Neural progenitor cell (in vitro differentiated cells): ENCODE measurements at regions not wholly inside any gene's neighbourhood (a gene's known extent, or its start where the extent isn't known, plus 50 kb on each side); places are given as distances from the start of the nearest gene placed in this dataset.
A peak's percentile ranks its signal among the peaks of the same experiment; 100 is the strongest.
"Not testable (repeated sequence)": the region's sequence is repeated elsewhere in the genome, so short reads cannot be mapped to it uniquely, and the experiment has no call there.

Experiments
- DNase-seq: peaks from one replicate; pipeline ENCODE4 v3.0.0-alpha.2; 2016; ENCODE audit warnings: low spot score
- H2AFZ ChIP-seq: fragments of 200-600 bp; sonication (generic); replicated peaks from 2 replicates; pipeline ENCODE4 v1.6.1; 2016; ENCODE audit warnings: antibody characterized with exemption
- H3F3A ChIP-seq: fragments of 200-600 bp; sonication (generic); 2 replicates; pipeline ENCODE4 v1.6.1; 2016; ENCODE audit warnings: antibody characterized with exemption, low read depth
- H3K27ac ChIP-seq: fragments of 200-600 bp; sonication (generic); 2 replicates; pipeline ENCODE4 v1.5.1; 2016; ENCODE audit warnings: mild to moderate bottlenecking
- H3K27me3 ChIP-seq: fragments of 200-600 bp; sonication (generic); 2 replicates; pipeline ENCODE4 v1.6.1; 2016; ENCODE audit warnings: mild to moderate bottlenecking, moderate library complexity
- H3K36me3 ChIP-seq: fragments of 200-600 bp; sonication (generic); 2 replicates; pipeline ENCODE4 v1.5.1; 2016
- H3K4me1 ChIP-seq: fragments of 200-600 bp; sonication (generic); 2 replicates; pipeline ENCODE4 v1.6.1; 2016; ENCODE audit warnings: mixed run types
- H3K4me2 ChIP-seq: fragments of 200-600 bp; sonication (generic); 2 replicates; pipeline ENCODE4 v1.6.1; 2016
- H3K4me3 ChIP-seq: fragments of 200-600 bp; sonication (generic); 2 replicates; pipeline ENCODE4 v1.5.1; 2016
- H3K79me2 ChIP-seq: fragments of 200-600 bp; sonication (generic); 2 replicates; pipeline ENCODE4 v1.6.1; 2016; ENCODE audit warnings: low read depth
- H3K9ac ChIP-seq: fragments of 200-600 bp; sonication (generic); 2 replicates; pipeline ENCODE4 v1.6.1; 2016
- H3K9me3 ChIP-seq: fragments of 200-600 bp; sonication (generic); 2 replicates; pipeline ENCODE4 v1.5.1; 2016; ENCODE audit warnings: low read depth
- H4K20me1 ChIP-seq: fragments of 200-600 bp; sonication (generic); 2 replicates; pipeline ENCODE4 v1.6.1; 2016; ENCODE audit warnings: low read depth
- H3K27ac Mint-ChIP-seq: 3 replicates; pipeline ENCODE4 v1.8.0; 2021; ENCODE audit warnings: mixed read lengths
- H3K27me3 Mint-ChIP-seq: 2 replicates; pipeline ENCODE4 v1.8.0; 2022; ENCODE audit warnings: low read depth, mild to moderate bottlenecking, inconsistent platforms, moderate library complexity, mixed read lengths; ENCODE audit not compliant: insufficient read depth
- H3K36me3 Mint-ChIP-seq: 3 replicates; pipeline ENCODE4 v1.8.0; 2021; ENCODE audit warnings: mixed read lengths
- H3K4me1 Mint-ChIP-seq: 3 replicates; pipeline ENCODE4 v1.8.0; 2021; ENCODE audit warnings: mixed read lengths
- H3K4me3 Mint-ChIP-seq: 3 replicates; pipeline ENCODE4 v1.8.0; 2021; ENCODE audit warnings: mild to moderate bottlenecking, moderate library complexity, mixed read lengths
- H3K9me3 Mint-ChIP-seq: 3 replicates; pipeline ENCODE4 v1.8.0; 2020; ENCODE audit warnings: mixed read lengths
- CTCF ChIP-seq: fragments of 200-600 bp; sonication (generic); IDR thresholded peaks from 2 replicates; pipeline ENCODE4 v1.5.1; 2017; ENCODE audit warnings: antibody characterized with exemption, mild to moderate bottlenecking
- EZH2 ChIP-seq: fragments of 200-600 bp; sonication (generic); IDR thresholded peaks from 2 replicates; pipeline ENCODE4 v1.6.1; 2017; ENCODE audit warnings: antibody characterized with exemption, mild to moderate bottlenecking, moderate library complexity
- EZH2phosphoT487 ChIP-seq: fragments of 200-600 bp; sonication (generic); IDR thresholded peaks from 2 replicates; pipeline ENCODE4 v1.6.1; 2017; ENCODE audit warnings: antibody characterized with exemption

DNA sequence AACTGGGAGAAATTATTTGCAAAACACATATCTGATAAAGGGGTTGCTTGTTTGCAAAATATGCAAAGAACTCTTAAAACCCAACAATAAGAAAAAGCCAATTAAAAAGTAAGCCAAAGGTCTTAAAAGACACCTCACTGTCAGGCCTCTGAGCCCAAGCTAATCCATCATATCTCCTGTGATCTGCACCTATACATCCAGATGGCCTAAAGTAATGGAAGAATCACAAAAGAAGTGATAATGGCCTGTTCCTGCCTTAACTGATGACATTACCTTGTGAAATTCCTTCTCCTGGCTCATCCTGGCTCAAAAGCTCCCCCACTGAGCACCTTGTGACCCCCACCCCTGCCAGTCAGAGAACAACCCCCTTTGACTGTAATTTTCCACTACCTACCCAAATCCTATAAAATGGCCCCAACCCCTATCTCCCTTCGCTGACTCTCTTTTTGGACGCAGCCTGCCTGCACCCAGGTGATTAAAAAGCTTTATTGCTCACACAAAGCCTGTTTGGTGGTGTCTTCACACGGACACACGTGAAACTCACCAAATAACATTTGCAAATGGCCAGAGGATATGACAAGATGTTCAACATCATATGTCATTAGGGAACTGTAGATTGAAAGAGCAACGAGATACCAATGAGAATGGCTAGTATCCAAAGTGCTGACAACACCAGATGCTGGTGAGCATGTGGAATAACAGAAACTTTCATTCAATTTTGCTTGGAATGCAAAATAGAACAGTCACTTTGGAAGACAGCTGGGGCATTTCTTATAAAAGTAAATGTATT, 565.0 kb upstream of the ADGRB3 start:
- no peaks in the 10 kb centered on the region for H3K9me3 ChIP-seq
- no peaks in the 10 kb centered on the region for H3K9me3 Mint-ChIP-seq
- no peak overlapping the region for H3K27ac Mint-ChIP-seq
- no peak overlapping the region for H3K4me2 ChIP-seq
- no peak overlapping the region for H3K4me3 Mint-ChIP-seq
- no peak for DNase-seq
- no peak overlapping the region for H3K4me3 ChIP-seq
- H3K36me3 ChIP-seq, result no peaks in the 10 kb centered on the region
- H3K27me3 Mint-ChIP-seq, result no peaks in the 10 kb centered on the region
- H4K20me1 ChIP-seq, result no peaks in the 10 kb centered on the region
- H3K4me1 Mint-ChIP-seq, result no peaks in the 10 kb centered on the region
- no peak overlapping the region for H2AFZ ChIP-seq
- no peaks in the 10 kb centered on the region for H3K27me3 ChIP-seq
- H3K27ac ChIP-seq, result no peak overlapping the region
- no peaks in the 10 kb centered on the region for H3K79me2 ChIP-seq
- no peaks in the 10 kb centered on the region for H3F3A ChIP-seq
- no peaks in the 10 kb centered on the region for H3K36me3 Mint-ChIP-seq
- TF ChIP-seq EZH2phosphoT487, result no peak
- no peak for TF ChIP-seq EZH2
- no peak for TF ChIP-seq CTCF
- no peak overlapping the region for H3K9ac ChIP-seq
- H3K4me1 ChIP-seq, result peaks cover 9% of the 10 kb centered on the region

- Histone ChIP-seq H3K9me3 (no peaks in the 10 kb centered on the region), H3K79me2 (no peaks in the 10 kb centered on the region), H3K9ac (no peak overlapping the region), H3K4me1 (peaks cover 3% of the 10 kb centered on the region), H4K20me1 (no peaks in the 10 kb centered on the region), H3K4me3 (no peak overlapping the region), H3K4me2 (no peak overlapping the region), H3K27ac (no peak overlapping the region), H3F3A (no peaks in the 10 kb centered on the region), H2AFZ (peak overlapping the region; percentile 91), H3K36me3 (no peaks in the 10 kb centered on the region), H3K27me3 (no peaks in the 10 kb centered on the region)
- Mint-ChIP-seq H3K36me3 (no peaks in the 10 kb centered on the region), H3K27ac (peak overlapping the region; percentile 9), H3K4me3 (no peak overlapping the region), H3K4me1 (peaks cover 7% of the 10 kb centered on the region), H3K9me3 (peaks cover 5% of the 10 kb centered on the region), H3K27me3 (peaks cover 4% of the 10 kb centered on the region)
- no peak for DNase-seq
- TF ChIP-seq EZH2 (no peak), EZH2phosphoT487 (no peak), CTCF (no peak)
Observed at GRCh38 chr6:68059899-68060298, 575.2 kb upstream of the ADGRB3 start.

DNA sequence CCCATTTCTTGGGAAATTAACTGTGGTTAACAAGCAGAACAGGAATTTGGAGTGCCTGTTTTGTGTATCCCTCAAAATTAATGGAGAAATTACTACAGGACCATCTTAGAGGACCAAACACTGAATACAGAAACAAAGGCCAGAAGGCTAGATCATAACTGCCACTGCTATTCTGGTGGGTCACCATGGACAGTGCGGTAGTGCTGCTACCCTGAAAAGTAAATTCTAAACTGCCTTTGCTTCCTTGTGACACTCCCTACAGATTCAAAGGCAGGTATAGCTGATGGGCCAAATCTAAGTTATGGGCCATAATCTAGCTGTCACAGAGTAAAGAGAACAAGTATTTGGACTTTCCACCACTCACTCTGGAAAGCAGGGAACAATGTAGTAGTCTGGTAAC, 575.8 kb upstream of the ADGRB3 start:
- Histone ChIP-seq H3F3A (no peaks in the 10 kb centered on the region), H2AFZ (peak overlapping the region; percentile 91), H3K79me2 (no peaks in the 10 kb centered on the region), H3K4me1 (peaks cover 3% of the 10 kb centered on the region), H3K9me3 (no peaks in the 10 kb centered on the region), H3K4me2 (no peak overlapping the region), H3K27ac (no peak overlapping the region), H4K20me1 (no peaks in the 10 kb centered on the region), H3K36me3 (no peaks in the 10 kb centered on the region), H3K9ac (no peak overlapping the region), H3K27me3 (no peaks in the 10 kb centered on the region), H3K4me3 (no peak overlapping the region)
- peaks cover 5% of the 10 kb centered on the region for H3K9me3 Mint-ChIP-seq
- H3K27me3 Mint-ChIP-seq, result peaks cover 4% of the 10 kb centered on the region
- DNase-seq, result no peak
- no peak overlapping the region for H3K4me3 Mint-ChIP-seq
- TF ChIP-seq EZH2, result no peak
- no peak for TF ChIP-seq CTCF
- no peak for TF ChIP-seq EZH2phosphoT487
- H3K4me1 Mint-ChIP-seq, result peaks cover 7% of the 10 kb centered on the region
- H3K36me3 Mint-ChIP-seq, result no peaks in the 10 kb centered on the region
- H3K27ac Mint-ChIP-seq, result no peak overlapping the region

- H3K27me3 ChIP-seq, DNase-seq, H3K4me1 Mint-ChIP-seq, H2AFZ ChIP-seq, H3K4me3 ChIP-seq, H3K9ac ChIP-seq, H3K36me3 Mint-ChIP-seq, H3K27ac ChIP-seq, H3F3A ChIP-seq, H3K4me1 ChIP-seq, H3K79me2 ChIP-seq, H3K9me3 Mint-ChIP-seq, H3K27ac Mint-ChIP-seq, H3K9me3 ChIP-seq, H3K4me2 ChIP-seq, H4K20me1 ChIP-seq, H3K36me3 ChIP-seq, H3K27me3 Mint-ChIP-seq, H3K4me3 Mint-ChIP-seq: not testable (repeated sequence)
Observed at GRCh38 chr6:68056596-68056995, 578.5 kb upstream of the ADGRB3 start.
